GM12875 (cell line): ENCODE measurements at regions not wholly inside any gene's neighbourhood (a gene's known extent, or its start where the extent isn't known, plus 50 kb on each side); places are given as distances from the start of the nearest gene placed in this dataset.

Experiments used
- H3K4me3 ChIP-seq: one replicate; pipeline ENCODE4 v1.5.1; 2011; ENCODE audit warnings: low read depth, low read length, control low read depth
- TF ChIP-seq, protein P1 (sequence below): IDR thresholded peaks from 2 replicates; pipeline ENCODE4 v1.5.1; 2011; ENCODE audit warnings: low read depth, mild to moderate bottlenecking, control low read depth, inconsistent platforms, low read length, moderate library complexity, borderline replicate concordance; ENCODE audit not compliant: insufficient read depth

DNA sequence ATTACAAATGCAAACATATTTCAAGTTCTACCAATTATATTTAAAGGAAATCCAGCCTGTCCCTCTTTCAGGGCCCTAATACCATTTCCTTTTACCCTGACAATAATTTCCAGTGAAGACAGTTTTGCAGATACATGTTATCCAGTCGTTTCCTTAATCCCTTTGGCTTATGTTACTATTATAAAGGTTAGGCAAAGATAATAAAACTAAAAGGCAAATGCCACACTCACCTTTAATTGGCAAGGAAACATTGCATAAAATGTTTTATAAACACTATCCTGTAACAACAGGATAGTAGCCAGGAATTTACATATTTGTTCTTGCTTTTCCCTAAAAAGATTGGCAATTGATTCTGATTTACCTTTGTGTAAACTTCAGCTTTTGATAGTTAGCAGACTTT, 168.7 kb downstream of the AEBP2 start:
- TF ChIP-seq, protein P1, sequence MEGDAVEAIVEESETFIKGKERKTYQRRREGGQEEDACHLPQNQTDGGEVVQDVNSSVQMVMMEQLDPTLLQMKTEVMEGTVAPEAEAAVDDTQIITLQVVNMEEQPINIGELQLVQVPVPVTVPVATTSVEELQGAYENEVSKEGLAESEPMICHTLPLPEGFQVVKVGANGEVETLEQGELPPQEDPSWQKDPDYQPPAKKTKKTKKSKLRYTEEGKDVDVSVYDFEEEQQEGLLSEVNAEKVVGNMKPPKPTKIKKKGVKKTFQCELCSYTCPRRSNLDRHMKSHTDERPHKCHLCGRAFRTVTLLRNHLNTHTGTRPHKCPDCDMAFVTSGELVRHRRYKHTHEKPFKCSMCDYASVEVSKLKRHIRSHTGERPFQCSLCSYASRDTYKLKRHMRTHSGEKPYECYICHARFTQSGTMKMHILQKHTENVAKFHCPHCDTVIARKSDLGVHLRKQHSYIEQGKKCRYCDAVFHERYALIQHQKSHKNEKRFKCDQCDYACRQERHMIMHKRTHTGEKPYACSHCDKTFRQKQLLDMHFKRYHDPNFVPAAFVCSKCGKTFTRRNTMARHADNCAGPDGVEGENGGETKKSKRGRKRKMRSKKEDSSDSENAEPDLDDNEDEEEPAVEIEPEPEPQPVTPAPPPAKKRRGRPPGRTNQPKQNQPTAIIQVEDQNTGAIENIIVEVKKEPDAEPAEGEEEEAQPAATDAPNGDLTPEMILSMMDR, result no peak
- H3K4me3 ChIP-seq, result no peak overlapping the region

DNA sequence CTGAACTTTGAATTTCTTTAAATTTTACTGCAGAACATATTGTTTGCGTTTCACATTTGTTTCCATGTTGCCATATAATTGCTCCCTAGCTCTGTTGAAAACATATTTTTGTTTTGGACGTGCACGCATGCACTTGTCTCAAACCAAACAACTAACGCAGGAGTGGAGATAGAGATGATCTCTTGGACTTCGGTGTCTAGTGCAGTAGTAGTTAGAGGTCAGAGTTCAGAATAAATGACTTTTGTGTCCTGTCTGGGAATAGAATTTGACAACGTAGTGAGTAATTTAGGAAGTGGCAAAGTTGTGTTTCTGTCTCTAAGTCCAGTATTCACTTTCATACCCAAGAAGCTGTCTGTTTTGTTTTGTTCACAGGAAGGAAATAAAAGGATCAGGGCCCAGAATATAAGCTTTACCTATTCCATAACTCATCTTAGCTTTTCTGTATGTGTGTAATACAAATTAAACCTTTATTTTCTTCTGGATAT, 173.8 kb downstream of the AEBP2 start:
- TF ChIP-seq, protein P1, result no peak
- no peak overlapping the region for H3K4me3 ChIP-seq

DNA sequence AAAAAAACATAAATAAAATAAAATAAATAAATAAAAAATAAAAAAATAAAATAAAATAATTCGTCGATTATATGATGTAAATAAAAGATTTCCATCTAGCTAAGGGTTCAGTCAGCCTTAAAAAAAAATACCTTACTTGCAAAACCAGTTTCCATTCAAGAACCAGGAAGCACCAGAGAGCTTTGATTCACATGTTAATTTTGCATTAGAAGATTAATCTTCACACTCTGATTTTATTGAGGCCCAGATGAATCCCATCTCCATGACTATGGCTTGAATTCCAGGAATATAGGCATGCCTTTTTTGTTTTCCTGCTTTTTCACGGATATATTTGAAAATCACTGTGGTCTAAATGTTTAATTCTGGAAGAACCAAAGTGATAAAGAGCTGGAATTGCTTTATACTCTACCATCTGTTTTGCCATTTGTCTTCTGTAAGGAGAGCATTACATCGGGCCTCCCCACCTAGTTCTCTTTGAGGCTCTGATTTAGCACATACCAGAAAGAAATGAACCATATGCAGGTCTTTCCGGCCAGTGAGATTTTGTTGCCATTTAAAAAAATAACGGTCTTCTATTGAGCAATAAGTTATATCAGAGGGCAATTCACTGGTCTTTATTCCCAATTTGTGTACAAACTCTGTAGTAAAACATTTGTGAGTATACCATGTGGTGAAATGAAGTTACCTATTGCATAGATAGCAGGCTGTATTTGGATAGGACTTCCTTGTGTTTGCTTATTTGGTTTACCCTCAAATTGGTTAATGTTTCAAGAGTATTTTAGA, 175.5 kb downstream of the AEBP2 start:
- no peak overlapping the region for H3K4me3 ChIP-seq
- TF ChIP-seq, protein P1, result no peak

DNA sequence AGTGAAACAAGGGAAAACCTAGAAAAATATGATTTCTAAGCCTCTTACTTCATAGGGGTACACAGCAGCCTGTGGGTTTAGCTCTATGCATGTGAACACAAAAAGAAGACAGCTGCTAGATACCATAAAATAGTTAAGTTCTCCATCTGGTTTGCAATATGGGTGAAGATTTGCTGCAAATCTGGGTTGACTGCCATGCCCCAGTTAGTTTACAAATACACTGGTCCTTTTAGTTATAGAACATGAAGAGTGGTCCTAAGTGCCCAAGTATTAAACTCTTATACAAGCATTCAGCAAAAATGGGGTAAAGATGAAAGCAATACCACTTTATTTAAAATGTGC, 176.1 kb downstream of the AEBP2 start:
- TF ChIP-seq, protein P1, result no peak
- no peak overlapping the region for H3K4me3 ChIP-seq

DNA sequence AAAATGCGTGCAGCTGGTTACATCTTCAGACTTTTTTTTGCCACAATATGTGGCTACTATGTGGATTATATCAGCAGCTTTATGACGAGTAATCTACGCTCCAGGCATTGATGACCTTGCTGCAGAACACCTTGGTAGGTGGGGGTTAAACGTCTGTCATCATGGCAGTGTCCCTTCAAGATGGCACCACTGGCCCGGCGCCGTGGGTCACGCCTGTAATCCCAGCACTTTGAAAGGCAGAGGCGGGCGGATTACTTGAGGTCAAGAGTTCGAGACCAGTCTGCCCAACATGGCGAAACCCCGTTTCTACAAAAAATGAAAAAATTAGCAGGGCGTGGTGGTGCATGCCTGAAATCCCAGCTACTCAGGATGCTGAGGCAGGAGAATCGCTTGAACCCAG, 177.5 kb downstream of the AEBP2 start:
- no peak overlapping the region for H3K4me3 ChIP-seq
- TF ChIP-seq, protein P1, result no peak

DNA sequence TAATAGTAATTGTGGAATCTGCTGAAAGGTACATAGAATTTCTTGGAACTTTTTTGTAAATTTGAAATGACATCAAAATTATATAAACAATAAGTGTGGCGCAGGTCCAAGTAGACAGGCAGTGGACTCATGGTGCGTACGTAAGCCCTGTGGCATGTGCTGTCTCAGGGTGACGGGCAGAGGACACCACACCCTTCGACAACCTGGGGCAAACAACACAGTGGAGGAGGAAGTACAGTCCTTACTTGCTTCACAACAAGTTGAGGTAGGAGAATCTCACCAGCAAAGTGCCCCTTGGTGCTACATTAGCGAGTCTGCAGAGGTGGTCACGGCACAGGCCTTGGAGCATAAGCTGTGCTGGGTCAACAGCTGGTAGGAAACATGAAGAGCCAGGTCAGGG, 180.9 kb downstream of the AEBP2 start:
- TF ChIP-seq, protein P1, result no peak
- no peak overlapping the region for H3K4me3 ChIP-seq

DNA sequence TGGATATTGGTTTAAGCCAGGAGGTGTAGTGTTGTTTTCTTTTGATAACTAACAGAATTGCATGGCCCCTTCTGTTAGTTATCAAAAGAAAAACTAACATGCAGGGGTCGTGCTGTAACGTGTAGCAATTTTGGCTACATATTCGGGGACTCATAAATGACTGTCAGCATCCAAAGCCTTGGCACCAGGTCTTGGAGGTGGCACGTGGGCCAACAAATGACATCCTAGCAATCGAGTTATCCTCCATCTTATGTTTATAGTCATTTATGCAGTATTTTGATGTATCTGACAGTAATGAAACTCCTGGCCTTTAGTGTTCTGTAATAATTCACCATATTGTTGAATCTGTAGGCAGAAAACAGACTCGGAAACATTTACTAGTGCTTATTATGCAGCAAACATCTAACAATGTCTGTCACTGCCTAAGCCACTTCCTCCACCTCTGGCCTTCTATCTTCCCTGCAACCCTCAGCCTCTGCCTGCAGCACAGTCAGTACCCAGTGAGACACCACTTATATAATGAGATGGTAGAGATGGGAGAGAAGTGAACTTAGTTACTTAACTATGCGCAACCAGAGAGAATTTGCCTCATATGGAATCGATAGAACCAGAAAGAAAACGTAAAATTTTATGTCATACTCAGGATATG, 184.6 kb downstream of the AEBP2 start:
- H3K4me3 ChIP-seq, result no peak overlapping the region
- TF ChIP-seq, protein P1, result no peak
